ENCODE measurements at regions not wholly inside any gene's neighbourhood (a gene's known extent, or its start where the extent isn't known, plus 50 kb on each side); places are given as distances from the start of the nearest gene placed in this dataset.

GRCh38 chr3:164655462-164655861, 422.8 kb downstream of the SI start:
- Histone ChIP-seq H3K27me3 (ENCODE audit: control insufficient read depth in 3 of 3, insufficient read depth in 3 of 3, low read length in 2 of 3) (no peaks in the 10 kb centered on the region), H3K4me3 (no peak overlapping the region), H3K27ac (ENCODE audit: low read depth in 1 of 2, low read length in 1 of 2) (no peak overlapping the region), H3K9me3 (ENCODE audit: control insufficient read depth in 4 of 4, insufficient read depth in 3 of 4, low read length in 3 of 4) (no peaks in the 10 kb centered on the region), H3K36me3 (ENCODE audit: control insufficient read depth in 4 of 4, insufficient read depth in 4 of 4, low read length in 4 of 4) (no peaks in the 10 kb centered on the region), H3K4me1 (ENCODE audit: control insufficient read depth in 5 of 5, insufficient read depth in 5 of 5, low read length in 5 of 5) (no peaks in the 10 kb centered on the region), H3K9ac (ENCODE audit: insufficient read depth in 1 of 2, low read length in 2 of 2) (no peak overlapping the region)
- TF ChIP-seq CTCF (IDR thresholded peaks at IDR 0.05; ENCODE audit: control extremely low read depth, extremely low read depth): no peak
- ATAC-seq (ENCODE audit: insufficient read depth, low FRiP score) (no peak), DNase-seq (no peak)
- 77 to 80% methylated on average over 2 of the region's 2 CpGs for WGBS, 2 donors

GRCh38 chr3:164641071-164641470, 437.2 kb downstream of the SI start:
- H3K4me3 ChIP-seq: no peak overlapping the region
- H3K27ac ChIP-seq (ENCODE audit: low read depth in 1 of 2, low read length in 1 of 2): no peak overlapping the region
- TF ChIP-seq CTCF (IDR thresholded peaks at IDR 0.05; ENCODE audit: control extremely low read depth, extremely low read depth): no peak

GRCh38 chr3:164640591-164640990, 437.7 kb downstream of the SI start:
- no peak overlapping the region for H3K4me3 ChIP-seq
- ATAC-seq (ENCODE audit: insufficient read depth, low FRiP score) (no peak), DNase-seq (no peak)
- H3K9me3 ChIP-seq (ENCODE audit: control insufficient read depth in 4 of 4, insufficient read depth in 3 of 4, low read length in 3 of 4): no peaks in the 10 kb centered on the region
- no peak overlapping the region for H3K27ac ChIP-seq (ENCODE audit: low read depth in 1 of 2, low read length in 1 of 2)
- TF ChIP-seq CTCF (IDR thresholded peaks at IDR 0.05; ENCODE audit: control extremely low read depth, extremely low read depth): no peak
- H3K9ac ChIP-seq (ENCODE audit: insufficient read depth in 1 of 2, low read length in 2 of 2): no peak overlapping the region
- H3K36me3 ChIP-seq (ENCODE audit: control insufficient read depth in 4 of 4, insufficient read depth in 4 of 4, low read length in 4 of 4): no peaks in the 10 kb centered on the region
- no peaks in the 10 kb centered on the region for H3K27me3 ChIP-seq (ENCODE audit: control insufficient read depth in 3 of 3, insufficient read depth in 3 of 3, low read length in 2 of 3)
- H3K4me1 ChIP-seq (ENCODE audit: control insufficient read depth in 5 of 5, insufficient read depth in 5 of 5, low read length in 5 of 5): no peaks in the 10 kb centered on the region

More at GRCh38 chr3:164641071-164641470, 437.2 kb downstream of the SI start:
- WGBS, 2 donors: 86 to 94% methylated on average over 4 of the region's 4 CpGs
- no peak for DNase-seq
- H3K4me1 ChIP-seq (ENCODE audit: control insufficient read depth in 5 of 5, insufficient read depth in 5 of 5, low read length in 5 of 5): no peaks in the 10 kb centered on the region
- H3K36me3 ChIP-seq (ENCODE audit: control insufficient read depth in 4 of 4, insufficient read depth in 4 of 4, low read length in 4 of 4): no peaks in the 10 kb centered on the region
- H3K9me3 ChIP-seq (ENCODE audit: control insufficient read depth in 4 of 4, insufficient read depth in 3 of 4, low read length in 3 of 4): no peaks in the 10 kb centered on the region
- H3K9ac ChIP-seq (ENCODE audit: insufficient read depth in 1 of 2, low read length in 2 of 2): no peak overlapping the region
- H3K27me3 ChIP-seq (ENCODE audit: control insufficient read depth in 3 of 3, insufficient read depth in 3 of 3, low read length in 2 of 3): no peaks in the 10 kb centered on the region
- no peak for ATAC-seq (ENCODE audit: insufficient read depth, low FRiP score)

- DNase-seq (no peak), ATAC-seq (ENCODE audit: insufficient read depth, low FRiP score) (no peak)
- H3K9me3 ChIP-seq (ENCODE audit: control insufficient read depth in 4 of 4, insufficient read depth in 3 of 4, low read length in 3 of 4): no peaks in the 10 kb centered on the region
- no peaks in the 10 kb centered on the region for H3K36me3 ChIP-seq (ENCODE audit: control insufficient read depth in 4 of 4, insufficient read depth in 4 of 4, low read length in 4 of 4)
- no peak overlapping the region for H3K9ac ChIP-seq (ENCODE audit: insufficient read depth in 1 of 2, low read length in 2 of 2)
- TF ChIP-seq CTCF (IDR thresholded peaks at IDR 0.05; ENCODE audit: control extremely low read depth, extremely low read depth): no peak
- H3K27me3 ChIP-seq (ENCODE audit: control insufficient read depth in 3 of 3, insufficient read depth in 3 of 3, low read length in 2 of 3): no peaks in the 10 kb centered on the region
- no peaks in the 10 kb centered on the region for H3K4me1 ChIP-seq (ENCODE audit: control insufficient read depth in 5 of 5, insufficient read depth in 5 of 5, low read length in 5 of 5)
- no peak overlapping the region for H3K4me3 ChIP-seq
- H3K27ac ChIP-seq (ENCODE audit: low read depth in 1 of 2, low read length in 1 of 2): no peak overlapping the region
- 75 to 76% methylated on average over 1 of the region's 1 CpG for WGBS, 2 donors
Observed at GRCh38 chr3:164620956-164621355, 457.3 kb downstream of the SI start.

All from lung (tissue), 11 donors.